GM12878 (cell line): ENCODE measurements at regions not wholly inside any gene's neighbourhood (a gene's known extent, or its start where the extent isn't known, plus 50 kb on each side); places are given as distances from the start of the nearest gene placed in this dataset.

ENCODE experiments used
- ATAC-seq: fragments of 200-7000 bp; cut with Tn5 transposase; 3 replicates; pipeline ENCODE4 v1.9.1; 2020; ENCODE audit warnings: mild to moderate bottlenecking, moderate library complexity
- BruUV-seq: library from RNA; stranded (reverse); fragments of 400-500 nt; replicated peaks from 2 replicates; lab custom pipeline; 2021; lab: Mats Ljungman, UMichigan
- CTCF ChIA-PET: fragments of 300-600 bp; sonication (Branson Sonifier 250); formaldehyde crosslinking; extraction: SDS; loops from one replicate; lab custom pipeline; 2021; ENCODE audit warnings: inconsistent platforms; lab: Yijun Ruan, JAX
- POLR2A ChIA-PET: fragments of 350-600 bp; formaldehyde crosslinking; extraction: SDS; loops from one replicate; lab custom pipeline; 2021; ENCODE audit warnings: inconsistent platforms; lab: Charles Lee
- RAD21 ChIA-PET: fragments of 300-600 bp; sonication (Branson Sonifier 250); formaldehyde crosslinking; loops from one replicate; lab custom pipeline; 2023; ENCODE audit warnings: antibody characterized with exemption; ENCODE audit not compliant: unreplicated experiment; lab: Charles Lee
- SMC1A ChIA-PET: fragments of 300-600 bp; sonication (Branson Sonifier 250); formaldehyde crosslinking; loops from one replicate; lab custom pipeline; 2023; ENCODE audit not compliant: unreplicated experiment, uncharacterized antibody; lab: Charles Lee
- DNase-seq: peaks from one replicate; pipeline ENCODE4 v3.0.0-alpha.2; 2011; ENCODE audit warnings: low read depth, low spot score
- FAIRE-seq: peaks from 3 replicates; lab custom pipeline; 2011; peaks lifted over from hg19 to GRCh38; lab: Jason Lieb, UNC
- H2AFZ ChIP-seq: 2 replicates; pipeline ENCODE4 v1.6.0; 2011; ENCODE audit warnings: low read depth, low read length, control low read depth; ENCODE audit not compliant: control insufficient read depth
- H3K27ac ChIP-seq: 2 replicates; pipeline ENCODE4 v1.5.1; 2011; ENCODE audit warnings: control low read depth; ENCODE audit not compliant: control insufficient read depth, insufficient read depth
- H3K27me3 ChIP-seq, 2 experiments: replicated peaks in 1 of 2; 2 replicates each; pipeline versions ENCODE4 v1.6.0 to v1.6.1; 2011; ENCODE audit warnings: low read length in 1 of 2; ENCODE audit not compliant: control insufficient read depth in 2 of 2, insufficient read depth in 2 of 2
- H3K36me3 ChIP-seq, 2 experiments: 2 replicates each; pipeline ENCODE4 v1.5.1; 2011; ENCODE audit warnings: low read length in 1 of 2; ENCODE audit not compliant: control insufficient read depth in 2 of 2, insufficient read depth in 2 of 2
- H3K4me1 ChIP-seq: 2 replicates; pipeline ENCODE4 v1.6.1; 2011; ENCODE audit warnings: mild to moderate bottlenecking, low read length, moderate library complexity, mixed read lengths; ENCODE audit not compliant: control insufficient read depth, insufficient read depth
- H3K4me2 ChIP-seq: 2 replicates; pipeline ENCODE4 v1.6.0; 2011; ENCODE audit warnings: control low read depth; ENCODE audit not compliant: control insufficient read depth, insufficient read depth
- H3K4me3 ChIP-seq: fragments of 200-600 bp; sonication (generic); 2 replicates; pipeline ENCODE4 v1.5.1; 2016
- H3K79me2 ChIP-seq: 2 replicates; pipeline ENCODE4 v1.6.0; 2011; ENCODE audit warnings: low read length; ENCODE audit not compliant: control insufficient read depth, insufficient read depth
- H3K9ac ChIP-seq: 2 replicates; pipeline ENCODE4 v1.8.0; 2011; ENCODE audit warnings: low read length, control low read depth, mixed read lengths; ENCODE audit not compliant: control insufficient read depth, insufficient read depth
- H3K9me3 ChIP-seq: replicated peaks from 3 replicates; pipeline ENCODE4 v1.5.1; 2011; ENCODE audit warnings: mild to moderate bottlenecking, low read length; ENCODE audit not compliant: control insufficient read depth, insufficient read depth
- H4K20me1 ChIP-seq: 2 replicates; pipeline ENCODE4 v1.6.0; 2011; ENCODE audit not compliant: control insufficient read depth, insufficient read depth
- BACH1 ChIP-seq: fragments of 450-650 bp; IDR thresholded peaks from 2 replicates; pipeline ENCODE4 v1.6.1; 2017; ENCODE audit warnings: mild to moderate bottlenecking, borderline replicate concordance
- EGR1 ChIP-seq, 2 experiments: IDR thresholded peaks; 1 replicate in 1 of 2; 2 replicates in 1 of 2; pipeline ENCODE4 v1.6.1; 2011 to 2012; ENCODE audit warnings: low read depth in 2 of 2, low read length in 2 of 2, borderline replicate concordance in 1 of 2, mild to moderate bottlenecking in 1 of 2, moderate library complexity in 1 of 2
- ELK1 ChIP-seq: IDR thresholded peaks from 2 replicates; pipeline ENCODE4 v1.6.1; 2012; ENCODE audit warnings: low read depth, low read length, improper control_type of control experiment
- FOS ChIP-seq: IDR thresholded peaks from 3 replicates; pipeline ENCODE4 v1.6.1; 2011; ENCODE audit warnings: borderline replicate concordance; ENCODE audit not compliant: insufficient read length; ENCODE audit errors: extremely low read depth
- GABPA ChIP-seq: IDR thresholded peaks from 2 replicates; pipeline ENCODE4 v1.6.1; 2014; ENCODE audit warnings: antibody characterized with exemption, low read depth, mild to moderate bottlenecking, inconsistent platforms
- MEF2A ChIP-seq: IDR thresholded peaks from 2 replicates; pipeline ENCODE4 v1.6.1; 2011; ENCODE audit warnings: low read depth, mild to moderate bottlenecking, low read length, moderate library complexity; ENCODE audit not compliant: insufficient read depth
- NR2F1 ChIP-seq: fragments of 450-650 bp; conservative IDR thresholded peaks from 2 replicates; pipeline ENCODE4 v1.6.1; 2017; ENCODE audit warnings: mild to moderate bottlenecking
- PRDM15 ChIP-seq: fragments of 450-650 bp; formaldehyde crosslinking; IDR thresholded peaks from 2 replicates; pipeline ENCODE4 v1.4.0; 2020; ENCODE audit warnings: mild to moderate bottlenecking, moderate library complexity
- RELA ChIP-seq: fragments of 450-650 bp; IDR thresholded peaks from 2 replicates; pipeline ENCODE4 v1.8.0; 2014; ENCODE audit warnings: borderline replicate concordance; ENCODE audit not compliant: partially characterized antibody
- RUNX3 ChIP-seq: IDR thresholded peaks from 2 replicates; pipeline ENCODE4 v1.6.1; 2012; ENCODE audit warnings: low read length, inconsistent platforms
- SKIL ChIP-seq: fragments of 450-650 bp; IDR thresholded peaks from 2 replicates; pipeline ENCODE4 v1.6.1; 2017; ENCODE audit warnings: mild to moderate bottlenecking, low read depth, inconsistent platforms; ENCODE audit not compliant: poor library complexity, severe bottlenecking
- SUZ12 ChIP-seq: fragments of 200-600 bp; sonication (generic); IDR thresholded peaks from one replicate; pipeline ENCODE4 v1.6.1; 2018; ENCODE audit warnings: antibody characterized with exemption, mild to moderate bottlenecking; ENCODE audit not compliant: unreplicated experiment
- ZNF592 ChIP-seq: fragments of 450-650 bp; IDR thresholded peaks from 2 replicates; pipeline ENCODE4 v1.6.1; 2017; ENCODE audit warnings: mild to moderate bottlenecking, moderate library complexity
- WGBS: methylation state at CpG from one replicate; pipeline ENCODE4 v1.1.6; 2016; ENCODE audit warnings: low lambda C conversion rate; ENCODE audit not compliant: insufficient replicate concordance, insufficient coverage; ENCODE audit errors: missing lambda C conversion rate; 5-methylcytosine and 5-hydroxymethylcytosine counted together
- in situ Hi-C: fragments of 300-500 bp; cut with MboI; formaldehyde crosslinking; loops from 9 replicates; pipeline ENCODE4 v1.14.3; 2018; ENCODE audit warnings: mixed read lengths
- intact Hi-C: fragments of 100-400 bp; cut with micrococcal nuclease; formaldehyde crosslinking; loops from one replicate; pipeline ENCODE4 v1.14.2; 2022; ENCODE audit not compliant: unreplicated experiment

- no peak overlapping the region for H2AFZ ChIP-seq
- ChIA-PET CTCF (no interaction called here), RAD21 (no interaction called here), SMC1A (interaction anchor here (1.4 kb wide), 1 partner anchor 100 kb away, joined by 3 read pairs; no protein-coding TSS in a partner anchor), POLR2A (no interaction called here)
- ATAC-seq (no peak), DNase-seq (no peak), FAIRE-seq (no peak)
- intact Hi-C loops (no loop called here), in situ Hi-C loops (no loop called here)
- BruUV-seq, result no TSS peak
- WGBS, result 34% methylated on average over 3 of the region's 3 CpGs
- no peaks in the 10 kb centered on the region for H3K36me3 ChIP-seq
- H3K9ac ChIP-seq, result no peak overlapping the region
- H3K4me3 ChIP-seq, result no peak overlapping the region
- no peaks in the 10 kb centered on the region for H3K4me1 ChIP-seq
- H4K20me1 ChIP-seq, result no peaks in the 10 kb centered on the region
- no peaks in the 10 kb centered on the region for H3K9me3 ChIP-seq
- no peaks in the 10 kb centered on the region for H3K79me2 ChIP-seq
- H3K27ac ChIP-seq, result no peak overlapping the region
- TF ChIP-seq RELA (no peak), PRDM15 (no peak), NR2F1 (no peak), EGR1 (IDR thresholded peaks at IDR 0.05; ENCODE audit: borderline replicate concordance in 1 of 2, low read depth in 2 of 2, low read length in 2 of 2) (no peak), FOS (no peak), SUZ12 (no peak), BACH1 (no peak), SKIL (no peak), GABPA (no peak), MEF2A (no peak), ELK1 (no peak), ZNF592 (no peak), RUNX3 (no peak)
- H3K27me3 ChIP-seq, result no peaks in the 10 kb centered on the region
- H3K4me2 ChIP-seq, result no peak overlapping the region
Measured at GRCh38 chr10:120360571-120360970, 96.5 kb upstream of the PLPP4 start.
